HG02943 (cell line): ENCODE measurements at regions not wholly inside any gene's neighbourhood (a gene's known extent, or its start where the extent isn't known, plus 50 kb on each side); places are given as distances from the start of the nearest gene placed in this dataset.
"Not testable (repeated sequence)": the region's sequence is repeated elsewhere in the genome, so short reads cannot be mapped to it uniquely, and the experiment has no call there.

Experiments
- ATAC-seq: cut with Tn5 transposase; IDR thresholded peaks from one replicate; pipeline ENCODE4 v1.9.1; 2021; ENCODE audit warnings: mild to moderate bottlenecking, low read depth, moderate library complexity; ENCODE audit not compliant: unreplicated experiment

DNA sequence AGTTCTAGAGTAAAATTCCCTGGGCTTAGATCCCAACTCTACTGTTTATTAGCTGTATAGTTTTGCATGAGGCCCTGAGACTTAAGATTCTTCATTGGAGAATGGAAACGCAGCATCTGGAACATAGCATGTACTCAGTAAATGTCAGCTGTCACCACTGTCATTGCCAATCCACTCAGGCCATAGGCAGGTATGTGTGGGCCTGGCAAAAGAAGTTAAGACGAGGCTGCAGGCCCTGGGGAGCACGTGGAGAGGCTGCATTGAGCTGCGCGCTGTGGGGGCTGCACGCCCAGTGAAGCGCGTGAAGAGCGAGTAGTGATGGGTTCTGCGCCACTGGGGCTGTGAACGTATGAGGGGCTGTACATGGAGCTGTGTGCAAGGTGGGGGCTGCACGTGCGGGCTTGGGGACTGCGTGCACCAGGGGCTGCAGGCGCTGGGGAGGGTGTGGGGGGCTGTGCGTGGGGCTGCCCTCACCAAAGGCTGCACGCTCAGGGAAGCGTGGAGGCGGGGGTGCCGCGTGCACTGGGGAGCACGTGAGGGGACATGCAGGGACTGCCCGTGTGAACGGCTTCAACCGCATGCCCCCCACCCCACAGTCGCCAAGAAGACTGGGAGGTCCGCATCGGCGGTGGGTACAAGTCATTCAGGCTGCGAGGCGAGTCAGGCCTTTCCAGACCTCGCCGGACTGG, 85.5 kb downstream of the PRR15 start:
- no peak for ATAC-seq

DNA sequence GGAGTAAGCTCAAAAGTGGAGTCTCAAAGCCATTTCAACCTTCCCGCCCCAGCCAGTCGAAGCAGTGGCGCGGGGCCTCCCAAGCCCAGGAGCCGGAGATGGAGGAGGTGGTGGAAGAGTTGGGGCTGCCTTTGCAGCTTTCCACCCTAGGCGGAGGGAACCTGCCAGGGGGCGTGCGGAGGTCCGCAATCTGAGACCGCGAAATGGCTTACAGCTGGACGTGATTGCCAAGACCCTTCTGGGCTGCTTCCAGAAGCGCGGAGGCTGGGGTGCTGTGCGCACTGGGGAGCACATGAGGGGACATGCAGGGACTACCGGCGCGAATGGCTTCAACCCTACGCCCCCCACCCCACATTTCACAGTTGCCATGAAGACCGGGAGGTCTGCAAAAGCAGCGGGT, 86.2 kb downstream of the PRR15 start:
- no peak for ATAC-seq

DNA sequence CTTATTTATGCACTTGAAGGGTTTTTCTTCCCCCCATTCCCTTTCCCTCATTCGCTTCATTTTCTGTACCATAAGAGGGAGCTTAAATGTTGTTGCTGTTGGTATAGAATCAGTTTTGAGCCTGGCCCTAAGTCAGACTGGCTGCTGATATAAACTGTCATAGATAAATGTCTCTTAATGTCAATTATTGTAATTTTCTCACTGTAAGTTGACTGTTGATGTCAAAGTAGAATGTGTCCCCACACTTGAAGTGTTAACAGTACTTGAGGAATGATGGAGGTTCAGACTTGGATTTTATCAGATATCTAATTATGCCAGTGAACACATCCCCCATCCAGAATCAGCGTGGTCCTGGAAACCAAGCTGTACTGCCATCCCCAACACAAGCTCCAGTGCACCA, 87.8 kb downstream of the PRR15 start:
- ATAC-seq, result no peak

DNA sequence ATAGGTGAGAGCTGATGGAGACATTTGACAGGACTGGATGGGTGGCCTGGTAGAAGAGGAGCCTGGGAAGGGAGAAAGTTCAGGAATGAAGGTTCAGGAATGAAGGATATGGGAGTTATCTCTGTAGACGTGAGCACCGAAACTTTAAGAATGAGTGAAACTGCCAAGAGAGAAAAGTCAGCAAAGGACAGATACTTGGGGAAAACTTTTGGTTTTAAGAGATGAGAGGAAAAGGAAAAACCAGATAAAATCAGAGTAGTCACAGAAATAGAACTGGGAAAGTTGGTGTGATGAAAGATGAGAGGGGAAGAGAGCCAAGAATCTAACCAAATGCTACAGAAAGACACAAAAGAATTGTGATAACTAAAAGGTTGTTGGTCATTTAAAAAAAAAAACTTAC, 88.9 kb downstream of the PRR15 start:
- no peak for ATAC-seq

DNA sequence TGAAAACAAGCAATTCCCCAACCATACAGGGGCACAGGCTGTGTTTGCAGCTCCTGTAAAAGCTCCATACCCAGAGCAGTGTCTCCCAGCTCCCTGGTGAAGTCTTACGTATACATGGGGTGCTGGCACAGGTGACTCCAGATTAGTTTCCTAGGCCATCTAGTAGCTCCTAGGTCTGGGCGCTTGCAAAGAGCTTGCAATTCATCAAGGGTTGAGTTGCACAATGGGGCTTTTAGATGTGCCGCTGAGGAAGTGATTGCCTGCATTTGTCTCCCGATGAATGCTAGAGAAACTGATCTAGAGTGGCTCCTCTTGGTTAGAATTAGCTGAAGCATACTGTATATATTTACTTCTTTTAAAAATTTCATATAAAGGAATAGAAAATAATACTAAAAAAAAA, 90.7 kb downstream of the PRR15 start:
- not testable (repeated sequence) for ATAC-seq

DNA sequence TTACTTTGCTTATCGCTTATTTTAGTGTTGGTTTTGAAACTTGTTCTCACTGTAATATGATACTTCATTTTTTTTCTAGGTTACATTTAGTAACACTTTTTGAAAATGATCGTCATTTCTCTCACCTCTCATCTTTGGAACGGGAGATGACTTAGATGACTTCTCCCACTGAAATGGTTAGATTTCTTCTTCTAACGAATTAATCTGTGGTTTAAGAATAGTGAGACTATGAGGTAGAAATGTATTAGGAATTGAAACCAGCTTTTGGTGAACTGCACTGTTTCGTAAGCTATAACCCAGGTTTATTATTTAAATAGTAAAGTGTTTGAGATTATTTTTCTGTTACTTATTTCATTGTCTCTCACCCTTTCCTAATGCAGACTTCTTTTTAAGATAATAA, 93.7 kb downstream of the PRR15 start:
- ATAC-seq, result no peak

DNA sequence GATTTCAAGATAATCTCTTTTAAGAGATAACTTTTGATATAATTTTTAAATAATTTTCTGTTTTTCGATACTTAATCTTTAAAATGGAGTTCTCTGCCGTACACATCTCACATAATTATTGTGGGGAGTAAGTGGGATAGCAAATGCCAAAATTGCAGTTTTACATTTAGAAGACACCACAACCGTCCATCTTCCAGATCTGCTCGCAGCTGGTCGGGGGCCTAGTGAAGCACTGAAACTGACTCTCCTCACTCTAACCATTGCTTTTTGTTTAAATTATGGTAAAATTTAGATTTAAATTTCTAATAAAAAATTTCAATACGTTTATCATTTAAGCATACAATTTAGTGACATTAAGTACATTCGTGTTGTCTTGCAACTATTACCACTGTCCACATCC, 94.2 kb downstream of the PRR15 start:
- no peak for ATAC-seq

DNA sequence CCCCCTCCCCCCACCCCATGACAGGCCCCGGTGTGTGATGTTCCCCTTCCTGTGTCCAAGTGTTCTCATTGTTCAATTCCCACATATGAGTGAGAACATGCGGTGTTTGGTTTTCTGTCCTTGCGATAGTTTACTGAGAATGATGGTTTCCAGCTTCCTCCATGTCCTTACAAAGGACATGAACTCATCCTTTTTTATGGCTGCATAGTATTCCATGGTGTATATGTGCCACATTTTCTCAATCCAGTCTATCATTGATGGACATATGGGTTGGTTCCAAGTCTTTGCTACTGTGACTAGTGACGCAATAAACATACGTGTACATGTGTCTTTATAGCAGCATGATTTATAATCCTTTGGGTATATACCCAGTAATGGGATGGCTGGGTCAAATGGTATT, 95.6 kb downstream of the PRR15 start:
- ATAC-seq, result not testable (repeated sequence)

DNA sequence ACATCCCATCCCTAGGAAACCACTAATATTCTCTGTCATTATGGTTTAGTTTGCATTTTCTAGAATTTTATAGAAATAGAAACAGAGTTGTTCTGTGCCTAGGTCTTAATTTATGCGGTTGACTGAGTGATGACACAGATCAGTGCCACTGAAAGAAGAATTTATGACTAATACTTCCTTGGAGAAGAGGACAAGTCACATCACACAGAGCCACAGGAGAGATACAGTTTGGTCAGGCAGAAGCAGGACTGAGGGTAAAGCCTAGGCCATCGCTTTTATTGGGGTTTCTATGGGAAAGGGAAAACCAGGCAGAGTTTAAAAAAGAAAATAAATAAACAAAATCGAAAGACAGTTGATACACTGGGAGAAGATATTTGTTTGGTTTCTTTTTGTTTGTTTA, 99.3 kb downstream of the PRR15 start:
- ATAC-seq, result not testable (repeated sequence)

DNA sequence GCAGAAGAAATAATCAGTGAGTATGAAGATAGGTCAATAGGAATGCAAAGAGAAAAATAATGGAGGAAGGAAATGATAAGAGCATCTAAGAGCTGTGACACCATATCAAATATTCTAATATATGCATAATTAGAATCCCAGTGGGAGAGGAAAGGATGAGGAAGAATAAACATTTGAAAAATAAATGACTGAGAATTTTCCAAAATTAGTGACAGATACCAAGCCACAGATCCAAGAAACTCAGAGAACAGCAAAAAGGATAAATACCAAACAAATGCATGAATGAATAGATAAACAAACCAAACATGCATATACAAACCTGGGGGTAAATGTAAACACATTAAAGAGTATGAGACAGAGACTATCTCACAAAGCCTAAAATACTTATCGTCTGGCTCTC, 101.4 kb downstream of the PRR15 start:
- ATAC-seq, result not testable (repeated sequence)

DNA sequence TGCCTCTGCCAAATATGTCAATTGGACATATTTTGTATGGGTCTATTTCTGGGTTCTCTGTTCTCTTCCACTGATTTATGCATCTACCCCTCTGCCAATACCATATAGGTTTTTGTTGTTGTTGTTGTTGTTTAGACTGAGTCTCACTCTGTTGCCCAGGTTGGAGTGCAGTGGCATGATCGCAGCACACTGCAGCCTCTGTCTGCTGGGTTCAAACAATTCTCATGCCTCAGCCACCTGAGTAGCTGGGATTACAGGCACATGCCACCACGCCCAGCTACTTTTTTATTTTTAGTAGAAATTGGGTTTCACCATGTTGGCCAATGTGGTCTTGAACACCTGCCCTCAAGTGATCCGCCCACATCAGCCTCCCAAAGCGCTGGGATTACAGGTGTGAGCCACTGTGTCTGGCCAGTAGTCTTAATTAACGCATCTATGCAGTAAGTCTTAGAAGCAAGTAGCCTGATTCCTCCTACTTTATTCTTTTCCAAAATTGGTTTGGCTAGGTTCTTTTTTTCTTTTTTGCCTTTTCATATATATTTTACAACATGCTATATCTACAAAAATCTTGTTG, 103.5 kb downstream of the PRR15 start:
- not testable (repeated sequence) for ATAC-seq

DNA sequence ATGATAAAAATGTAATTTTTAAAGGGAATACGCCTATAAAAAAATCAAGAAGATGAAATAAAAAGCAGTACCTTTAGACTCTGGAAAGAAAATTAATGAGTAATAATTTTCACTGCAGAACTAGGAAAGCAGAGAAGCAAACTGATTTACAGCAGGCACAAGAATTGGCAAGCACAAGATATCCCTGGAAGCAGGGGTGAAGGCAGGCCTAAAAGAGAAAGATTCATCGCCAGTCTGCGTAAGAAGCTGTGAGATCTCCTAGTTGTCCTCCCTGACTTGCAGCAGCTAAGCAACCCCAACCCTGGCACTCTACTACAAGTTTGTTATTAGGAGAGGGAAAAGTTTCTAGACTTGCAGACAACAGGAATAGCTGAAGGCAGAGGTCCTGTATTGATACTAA, 107.7 kb downstream of the PRR15 start:
- ATAC-seq, result not testable (repeated sequence)

DNA sequence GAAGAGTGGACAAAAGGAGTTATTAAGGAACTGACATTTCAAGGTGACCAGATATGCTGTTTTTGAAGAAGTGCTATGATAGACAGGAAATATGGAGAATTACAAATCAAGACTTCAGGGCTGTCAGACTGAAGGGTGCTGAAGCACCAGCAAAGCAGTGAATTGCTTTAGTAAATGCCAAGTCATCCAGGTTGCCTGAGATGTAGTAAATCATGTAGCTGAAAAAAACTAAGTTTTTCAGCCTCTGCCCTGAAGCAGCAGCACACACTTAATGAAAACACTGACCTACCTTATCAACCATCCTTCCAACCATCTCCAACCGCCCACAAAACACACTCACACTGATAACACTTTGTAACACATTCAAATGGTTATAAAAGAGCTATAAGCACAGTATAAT, 110.0 kb downstream of the PRR15 start:
- not testable (repeated sequence) for ATAC-seq

DNA sequence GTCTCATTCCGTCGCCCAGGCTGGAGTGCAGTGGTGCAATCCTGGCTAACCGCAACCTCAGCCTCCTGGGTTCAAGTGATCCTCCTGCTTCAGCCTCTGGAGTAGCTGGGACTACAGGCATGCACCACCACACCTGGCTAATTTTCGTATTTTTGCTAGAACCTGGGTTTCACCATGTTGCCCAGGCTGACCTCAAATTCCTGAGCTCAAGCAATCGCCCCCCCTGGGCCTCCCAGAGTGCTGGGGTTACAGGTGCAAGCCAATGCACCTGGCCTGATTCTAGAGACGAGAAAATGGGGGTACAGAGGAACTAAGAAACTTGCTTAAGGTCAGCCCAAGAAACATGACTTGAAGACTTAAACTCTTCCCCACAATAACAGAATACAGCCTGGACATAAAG, 111.0 kb downstream of the PRR15 start:
- not testable (repeated sequence) for ATAC-seq

DNA sequence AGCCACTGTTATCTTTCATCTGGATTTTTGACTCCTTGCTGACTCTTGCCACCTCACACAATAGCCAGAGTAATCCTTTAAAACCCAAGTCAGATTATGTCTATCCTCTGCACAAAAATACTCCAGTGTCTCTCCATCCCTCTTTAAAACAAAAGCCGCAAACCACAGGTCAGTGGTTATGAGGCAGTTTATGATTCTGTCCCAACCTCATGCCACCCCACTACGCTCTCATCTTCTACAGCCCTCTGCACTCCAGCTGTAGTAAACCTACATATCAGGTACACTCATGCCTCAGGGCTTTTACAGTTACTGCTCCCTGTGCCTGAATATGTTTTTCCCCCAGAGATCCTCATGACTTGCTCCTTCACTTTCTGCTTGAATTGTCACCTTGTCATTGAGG, 113.6 kb downstream of the PRR15 start:
- not testable (repeated sequence) for ATAC-seq

DNA sequence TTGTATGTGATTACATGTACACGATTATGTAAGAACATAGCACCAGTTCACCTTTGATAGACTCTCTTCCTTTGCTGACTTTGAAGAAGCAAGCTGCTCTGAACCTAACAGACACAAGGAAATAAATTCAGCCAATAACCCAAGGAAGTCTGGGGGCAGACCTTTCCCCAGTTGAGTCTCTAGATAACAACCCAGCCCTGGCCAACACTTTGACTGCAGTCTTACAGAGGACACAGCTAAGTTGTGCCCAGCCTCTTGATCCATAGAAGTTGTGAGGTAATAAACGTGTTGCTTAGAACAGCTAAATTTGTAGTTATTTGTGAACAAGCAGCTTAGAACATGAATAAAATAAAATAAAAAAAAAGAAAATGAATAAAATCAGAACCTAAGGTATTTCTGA, 116.3 kb downstream of the PRR15 start:
- ATAC-seq, result not testable (repeated sequence)

DNA sequence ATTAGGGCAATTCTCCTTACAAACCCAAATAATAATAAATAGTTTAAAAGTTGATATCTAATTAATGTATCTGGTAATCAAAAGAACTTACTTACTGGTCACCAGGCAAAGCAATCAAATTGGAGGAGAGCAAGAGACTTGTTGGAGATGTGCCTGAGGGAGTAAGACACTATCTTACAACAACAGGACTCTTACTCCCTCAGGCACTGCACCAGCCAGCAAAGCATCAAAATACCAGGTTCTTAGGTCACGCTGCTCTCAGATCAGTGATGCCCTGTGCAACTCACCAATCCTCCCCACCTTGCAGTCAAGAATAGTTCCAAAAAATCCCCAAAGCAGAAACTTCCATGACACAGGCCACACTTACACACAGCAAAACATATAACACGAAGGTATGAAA, 117.0 kb downstream of the PRR15 start:
- ATAC-seq, result not testable (repeated sequence)

DNA sequence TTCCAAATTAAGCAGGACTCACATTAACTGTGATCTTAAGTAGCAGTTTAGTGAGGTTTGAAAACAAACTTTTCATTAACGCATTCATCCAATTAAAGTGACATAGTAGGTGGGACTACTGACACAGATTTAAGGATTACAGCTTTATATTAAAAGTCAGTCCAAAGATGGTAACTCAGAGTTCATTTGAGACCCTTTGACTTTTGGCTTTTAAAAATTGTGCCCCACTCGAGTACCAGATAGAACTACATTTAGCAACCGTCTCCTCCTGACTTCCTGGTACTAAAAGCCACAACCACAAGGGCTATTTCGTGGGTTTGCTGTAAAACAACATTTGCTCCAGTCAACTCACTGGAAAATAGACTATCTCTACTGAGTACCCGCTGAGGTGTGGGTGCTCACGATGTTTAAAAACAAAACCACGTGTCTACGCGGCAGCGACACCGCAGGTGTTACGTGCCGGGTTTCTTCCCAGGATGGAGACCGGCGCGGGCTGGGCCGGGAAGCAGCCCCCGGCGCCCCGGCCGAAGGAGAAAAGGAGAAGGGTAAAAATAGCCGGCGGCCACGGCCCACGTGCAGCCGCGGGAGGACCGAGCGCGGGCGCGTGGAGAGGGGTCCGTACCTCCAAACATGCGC, 120.6 kb downstream of the PRR15 start:
- ATAC-seq, result peak; percentile 27

DNA sequence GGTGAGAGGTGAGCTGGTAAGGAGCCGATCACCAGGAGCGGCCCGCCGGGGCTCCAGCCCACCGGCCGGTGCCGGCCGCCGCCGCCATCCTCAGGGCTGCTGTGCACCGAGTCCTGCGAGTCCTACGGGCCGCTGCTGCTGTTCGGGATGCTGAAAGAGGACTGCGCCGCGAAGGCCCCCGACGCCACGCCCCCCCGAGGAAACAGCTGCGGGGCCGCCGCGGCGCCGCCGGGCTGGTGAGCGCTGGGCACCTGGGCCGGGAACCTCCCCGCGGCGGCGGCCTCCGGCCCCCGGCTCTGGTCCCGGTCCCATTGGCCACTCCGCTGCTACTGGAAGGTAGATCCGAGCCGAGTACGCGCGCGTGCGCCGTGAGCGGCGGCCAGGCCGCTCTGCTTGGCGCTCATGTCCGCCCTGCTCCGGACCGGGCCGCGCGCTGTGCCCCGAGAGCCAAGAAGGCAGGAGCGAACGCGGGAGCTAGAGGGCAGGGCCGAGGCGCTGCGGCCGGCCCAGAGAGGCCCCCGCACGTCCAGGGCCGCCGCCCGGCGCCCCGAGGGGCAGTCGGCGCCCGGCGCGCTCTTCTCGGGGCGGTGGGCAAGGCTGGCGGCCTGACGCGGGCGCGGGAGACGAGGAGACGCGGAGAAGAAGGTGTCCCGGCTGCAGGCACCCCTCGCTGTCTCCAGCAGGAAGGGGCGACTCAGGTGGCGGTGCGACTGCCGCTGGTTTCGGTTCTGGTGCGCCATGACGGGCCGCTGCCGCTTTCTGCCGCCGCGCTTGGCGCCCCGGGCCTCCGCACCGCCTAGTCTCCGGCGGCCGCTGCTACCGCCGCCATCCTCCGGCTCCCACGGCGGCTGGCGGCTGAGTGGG, 121.3 kb upstream of the WIPF3 start:
- peak; percentile 60 for ATAC-seq

DNA sequence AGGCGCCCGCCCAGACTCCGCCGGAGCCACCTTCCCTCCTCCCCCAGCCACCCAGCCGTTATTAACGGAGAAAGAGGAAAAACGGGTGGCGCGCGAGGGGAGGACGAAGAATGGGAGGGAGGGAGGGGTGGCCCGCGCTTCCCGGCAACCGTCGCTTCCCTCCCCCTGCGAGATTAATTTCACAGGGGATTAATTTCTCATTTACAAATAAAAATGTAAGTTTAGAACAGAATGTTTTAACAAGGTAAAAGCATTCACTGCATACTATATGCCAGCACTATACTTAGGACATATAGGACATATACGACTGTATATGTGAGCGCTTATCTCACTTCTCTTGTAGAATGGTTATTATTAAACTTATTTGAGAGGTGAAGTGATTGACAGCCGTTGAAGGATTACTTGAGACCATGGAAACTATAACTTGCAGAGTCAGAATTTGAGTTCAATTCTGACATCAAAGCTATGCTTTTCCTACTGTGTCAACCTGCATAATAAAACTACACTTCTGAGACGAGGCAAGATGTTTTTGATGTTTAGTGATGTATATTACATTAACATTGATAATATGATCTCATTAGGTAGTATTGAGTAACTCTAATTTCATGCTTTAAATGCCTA, 120.5 kb upstream of the WIPF3 start:
- not testable (repeated sequence) for ATAC-seq

DNA sequence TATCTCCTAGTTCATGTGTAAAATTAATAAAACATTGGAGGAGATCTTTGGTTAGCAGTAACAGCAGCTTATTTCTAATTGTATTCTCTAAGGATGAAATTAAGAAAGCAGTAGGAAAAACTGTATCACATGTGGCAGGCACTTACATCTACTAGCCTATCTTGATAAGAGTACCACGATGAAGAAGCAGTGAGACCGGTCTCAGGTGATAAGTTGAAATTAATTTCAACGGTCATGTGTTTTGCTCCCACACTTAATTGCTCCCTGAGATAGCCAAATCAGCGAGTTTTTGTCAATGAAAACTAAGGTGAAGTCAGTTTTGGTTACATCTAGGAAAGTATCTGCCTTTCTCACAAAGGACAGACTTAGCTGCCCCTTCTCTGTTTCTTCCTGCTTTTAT, 115.8 kb upstream of the WIPF3 start:
- ATAC-seq, result not testable (repeated sequence)
